HG03558 (cell line): ENCODE measurements at regions not wholly inside any gene's neighbourhood (a gene's known extent, or its start where the extent isn't known, plus 50 kb on each side); places are given as distances from the start of the nearest gene placed in this dataset.

Experiments used
- ATAC-seq: cut with Tn5 transposase; IDR thresholded peaks from one replicate; pipeline ENCODE4 v1.9.1; 2021; ENCODE audit warnings: moderate number of reproducible peaks; ENCODE audit not compliant: unreplicated experiment; ENCODE audit errors: extremely low read depth

DNA sequence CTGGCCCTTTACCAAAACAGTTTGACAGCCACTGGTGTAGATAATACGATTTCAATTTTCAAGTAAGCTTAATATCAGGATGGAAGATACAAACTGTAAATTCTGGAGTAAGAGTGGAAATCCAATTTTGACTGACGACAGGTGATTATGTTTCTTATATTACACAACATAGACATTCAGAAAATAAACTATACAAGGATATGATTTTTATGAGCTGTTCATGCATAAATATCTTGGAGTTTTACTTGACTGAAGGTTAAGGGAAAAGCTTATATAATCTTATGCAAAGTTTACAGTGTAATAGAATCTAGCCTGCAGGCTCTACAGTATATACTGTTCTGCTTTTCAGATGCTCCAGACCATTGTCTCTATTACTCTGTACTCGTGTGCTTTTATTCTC lies 1672.3 kb downstream of the ARAP2 start:
- ATAC-seq = no peak

DNA sequence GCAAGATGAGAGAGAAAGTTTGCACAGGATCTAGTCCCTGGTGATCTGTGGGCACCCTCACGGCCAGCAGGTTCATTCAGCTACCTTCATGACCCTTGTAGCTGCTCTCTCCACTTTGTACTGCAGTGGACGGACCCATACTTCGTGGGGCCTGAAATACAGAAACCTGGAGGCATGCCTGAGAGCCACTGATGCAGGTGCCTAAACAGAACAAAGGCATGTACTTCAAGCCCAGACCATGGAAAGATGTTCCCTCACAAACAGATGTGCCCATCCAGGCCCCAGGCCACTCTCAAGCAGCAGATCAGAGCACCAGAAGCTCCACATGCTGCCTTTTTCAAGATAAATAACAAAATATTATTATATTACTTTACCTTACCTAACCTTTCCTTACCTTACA lies 1629.0 kb downstream of the ARAP2 start:
- no peak for ATAC-seq

GRCh38 chr4:34619531-34620162 lies 1624.7 kb downstream of the ARAP2 start:
- ATAC-seq = no peak

DNA sequence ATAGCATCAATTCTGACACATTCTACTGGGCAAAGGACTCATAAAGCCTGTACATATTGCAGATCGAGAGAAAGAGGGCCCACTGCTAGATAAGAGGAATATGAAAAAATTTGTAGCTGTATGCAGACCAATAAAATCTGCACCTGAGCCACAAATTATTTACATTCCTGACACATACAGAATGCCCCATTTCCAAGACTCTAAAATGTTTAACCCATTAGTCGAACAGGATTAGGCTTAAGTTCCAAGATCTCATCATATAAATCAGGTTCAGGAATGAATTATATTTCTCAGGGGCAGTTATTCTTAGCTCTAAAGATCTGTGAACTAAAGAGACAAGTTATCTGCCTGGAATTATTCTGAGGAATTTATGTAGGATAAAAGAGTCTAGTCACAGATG lies 1615.8 kb downstream of the ARAP2 start:
- no peak for ATAC-seq

GRCh38 chr4:34629451-34629850 lies 1614.9 kb downstream of the ARAP2 start:
- ATAC-seq = no peak

GRCh38 chr4:34633241-34633640 lies 1611.1 kb downstream of the ARAP2 start:
- no peak for ATAC-seq

DNA sequence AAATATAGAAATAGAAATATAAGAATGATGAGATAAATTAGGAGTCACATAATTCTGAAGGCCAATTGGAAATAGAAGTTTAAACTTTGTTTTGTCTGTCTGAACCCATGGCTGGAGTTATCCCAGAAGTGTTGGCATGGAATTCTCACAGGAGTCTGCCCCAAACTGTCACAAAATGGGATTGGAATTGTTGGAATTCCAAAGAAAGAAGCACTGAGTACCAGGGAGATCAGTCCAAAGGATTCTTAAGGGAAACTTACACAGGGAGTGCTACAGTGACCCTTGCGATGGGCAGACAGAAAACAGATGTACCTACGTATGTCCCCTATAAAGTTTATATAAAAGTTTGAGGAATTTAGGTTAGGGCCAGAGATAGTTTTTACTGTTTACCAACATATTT lies 1607.7 kb downstream of the ARAP2 start:
- ATAC-seq = no peak

GRCh38 chr4:34643476-34643875 lies 1600.8 kb downstream of the ARAP2 start:
- ATAC-seq = no peak

- ATAC-seq = no peak
Observed at GRCh38 chr4:34644579-34645115, 1599.7 kb downstream of the ARAP2 start.

- ATAC-seq = no peak
Observed at GRCh38 chr4:34649716-34650115, 1594.6 kb downstream of the ARAP2 start.

DNA sequence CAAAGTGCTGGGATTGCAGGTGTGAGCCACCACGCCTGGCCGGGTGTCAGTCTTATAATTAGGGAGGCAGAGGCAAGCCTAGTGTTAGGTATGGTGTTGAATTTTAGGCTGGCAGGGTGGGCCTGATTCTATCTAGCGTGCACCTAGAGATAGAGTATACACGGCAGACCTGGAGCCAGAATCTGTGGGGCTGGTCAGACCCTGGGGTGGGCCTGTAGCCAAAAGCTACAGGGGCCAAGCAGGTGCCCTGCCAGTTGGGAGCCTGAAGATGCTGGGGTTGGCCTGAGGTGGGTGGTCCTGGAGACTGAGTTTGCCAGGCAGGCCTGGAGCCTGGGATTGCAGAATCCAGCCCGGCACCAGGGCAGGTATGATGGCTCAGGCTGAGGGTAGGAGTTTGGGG lies 1580.3 kb downstream of the ARAP2 start:
- no peak for ATAC-seq

- ATAC-seq = no peak
Observed at GRCh38 chr4:34676400-34676799, 1567.9 kb downstream of the ARAP2 start.

GRCh38 chr4:34678431-34678830 lies 1565.9 kb downstream of the ARAP2 start:
- no peak for ATAC-seq

DNA sequence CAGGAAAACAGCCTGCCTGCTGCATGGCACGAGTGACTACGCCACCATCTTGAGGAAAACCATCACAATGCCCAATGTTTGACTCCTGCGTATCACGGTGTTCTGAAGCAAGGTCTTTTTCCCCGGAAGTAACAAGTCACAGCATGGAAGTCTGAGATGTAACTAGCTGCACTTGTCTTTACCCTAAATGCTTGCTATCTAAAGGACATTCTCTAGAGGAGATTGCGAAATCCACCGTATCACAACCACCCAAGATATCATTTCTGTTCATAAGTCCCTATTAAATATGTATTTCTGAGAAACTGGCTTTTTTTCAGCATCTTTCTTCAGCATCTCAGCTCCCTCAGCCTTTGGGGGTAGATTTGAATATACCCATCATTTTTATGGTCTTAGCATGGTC lies 1565.1 kb downstream of the ARAP2 start:
- no peak for ATAC-seq

GRCh38 chr4:34709564-34709963 lies 1534.8 kb downstream of the ARAP2 start:
- no peak for ATAC-seq

GRCh38 chr4:34718576-34719245 lies 1525.6 kb downstream of the ARAP2 start:
- no peak for ATAC-seq

DNA sequence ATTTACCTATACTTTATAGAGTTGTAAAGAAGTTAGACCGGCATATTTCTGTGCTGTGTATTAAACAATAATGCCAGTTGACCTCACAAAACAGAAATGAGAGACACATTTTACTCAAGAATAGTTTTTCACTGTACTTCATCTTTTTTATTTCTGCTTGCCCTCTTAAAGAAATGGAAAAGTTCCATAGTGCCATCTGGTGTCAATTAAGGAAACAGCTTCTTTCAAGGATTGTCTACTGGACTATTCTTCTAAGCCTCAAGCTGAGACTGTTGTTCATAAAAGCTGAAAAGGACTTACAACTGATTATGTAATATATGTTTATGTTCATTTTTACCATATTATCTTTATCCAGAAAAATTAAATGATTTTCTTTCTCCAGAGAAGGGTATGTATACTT lies 1523.7 kb downstream of the ARAP2 start:
- no peak for ATAC-seq

DNA sequence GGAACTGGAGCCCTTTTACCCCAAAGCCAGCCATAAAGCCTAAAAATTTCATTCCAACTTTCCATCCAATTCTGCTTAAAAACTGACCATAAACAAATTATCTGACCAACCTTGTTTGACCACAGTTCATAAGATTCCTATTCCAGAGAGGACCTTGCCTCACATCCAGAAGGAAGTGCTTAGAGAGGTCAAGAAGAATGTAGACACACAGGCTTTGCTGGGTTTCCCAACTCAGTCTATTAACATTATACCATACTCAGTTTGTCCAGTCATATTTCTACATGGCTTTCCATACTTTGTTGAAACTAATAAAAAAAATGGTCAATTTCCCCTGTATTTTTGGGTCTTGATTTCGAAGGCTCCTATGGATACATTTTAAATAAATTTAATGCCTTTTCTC lies 1522.5 kb downstream of the ARAP2 start:
- ATAC-seq = no peak

DNA sequence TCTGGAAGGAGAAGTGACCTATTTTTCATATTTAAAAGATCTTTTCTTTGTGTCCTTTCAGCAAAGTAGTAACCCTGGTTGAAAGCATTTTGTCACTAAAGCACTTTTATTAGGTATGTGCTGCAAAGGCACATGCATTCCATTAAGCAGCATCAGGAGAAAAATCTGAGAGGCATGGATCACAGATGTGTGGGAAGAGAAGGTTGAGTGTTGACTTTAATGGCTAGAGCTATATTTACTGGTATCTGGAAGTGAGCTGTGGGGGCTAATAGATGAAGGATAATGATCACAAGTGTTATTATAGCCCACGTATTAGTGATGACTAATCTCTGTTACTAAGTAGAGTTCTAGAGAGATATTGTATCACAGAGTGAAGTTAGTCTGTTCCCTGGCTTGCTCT lies 1520.7 kb downstream of the ARAP2 start:
- no peak for ATAC-seq

- no peak for ATAC-seq
Observed at GRCh38 chr4:34724491-34724890, 1519.8 kb downstream of the ARAP2 start.

DNA sequence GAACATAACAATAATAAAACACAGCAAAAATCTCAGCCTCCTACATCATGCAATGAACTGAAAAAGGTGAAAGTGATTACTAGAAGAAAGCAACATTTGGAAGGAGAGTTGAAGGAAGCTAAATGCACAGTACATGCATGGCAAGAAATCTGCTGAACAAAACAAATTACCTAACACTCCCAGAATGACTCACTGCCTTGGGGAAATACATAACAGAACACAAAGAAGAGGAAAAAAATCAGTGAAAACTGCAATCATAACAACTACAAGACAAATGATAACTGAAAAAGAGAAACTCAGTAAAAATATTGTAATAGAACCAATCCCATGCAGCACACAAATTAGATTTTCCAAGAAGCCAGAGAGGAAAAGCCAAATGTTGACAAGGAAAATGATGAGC lies 1513.2 kb downstream of the ARAP2 start:
- no peak for ATAC-seq
